ENCODE measurements at regions not wholly inside any gene's neighbourhood (a gene's known extent, or its start where the extent isn't known, plus 50 kb on each side); places are given as distances from the start of the nearest gene placed in this dataset.

- intact Hi-C loops (cut with DNase I) = no loop called here
- Histone ChIP-seq H3K4me3 (no peak overlapping the region), H3K27me3 (no peaks in the 10 kb centered on the region), H3K4me1 (no peaks in the 10 kb centered on the region), H3K9me3 (no peaks in the 10 kb centered on the region), H3K27ac (no peak overlapping the region), H3K36me3 (replicated peaks in 1 of 2; ENCODE audit: insufficient read depth in 1 of 2, low read depth in 2 of 2) (no peaks in the 10 kb centered on the region)
- WGBS, 2 donors = 88% methylated on average over 3 of the region's 3 CpGs
- TF ChIP-seq POLR2A (IDR thresholded peaks at IDR 0.05) = no peak
- TF ChIP-seq, protein P1, sequence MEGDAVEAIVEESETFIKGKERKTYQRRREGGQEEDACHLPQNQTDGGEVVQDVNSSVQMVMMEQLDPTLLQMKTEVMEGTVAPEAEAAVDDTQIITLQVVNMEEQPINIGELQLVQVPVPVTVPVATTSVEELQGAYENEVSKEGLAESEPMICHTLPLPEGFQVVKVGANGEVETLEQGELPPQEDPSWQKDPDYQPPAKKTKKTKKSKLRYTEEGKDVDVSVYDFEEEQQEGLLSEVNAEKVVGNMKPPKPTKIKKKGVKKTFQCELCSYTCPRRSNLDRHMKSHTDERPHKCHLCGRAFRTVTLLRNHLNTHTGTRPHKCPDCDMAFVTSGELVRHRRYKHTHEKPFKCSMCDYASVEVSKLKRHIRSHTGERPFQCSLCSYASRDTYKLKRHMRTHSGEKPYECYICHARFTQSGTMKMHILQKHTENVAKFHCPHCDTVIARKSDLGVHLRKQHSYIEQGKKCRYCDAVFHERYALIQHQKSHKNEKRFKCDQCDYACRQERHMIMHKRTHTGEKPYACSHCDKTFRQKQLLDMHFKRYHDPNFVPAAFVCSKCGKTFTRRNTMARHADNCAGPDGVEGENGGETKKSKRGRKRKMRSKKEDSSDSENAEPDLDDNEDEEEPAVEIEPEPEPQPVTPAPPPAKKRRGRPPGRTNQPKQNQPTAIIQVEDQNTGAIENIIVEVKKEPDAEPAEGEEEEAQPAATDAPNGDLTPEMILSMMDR (IDR thresholded peaks at IDR 0.05) = no peak
- no peak for ATAC-seq
- no peak for DNase-seq
Observed at GRCh38 chr14:40098468-40098867, 666.2 kb upstream of the FBXO33 start.

- no peak for TF ChIP-seq POLR2A (IDR thresholded peaks at IDR 0.05)
- TF ChIP-seq, protein P1 (IDR thresholded peaks at IDR 0.05) = no peak
- ATAC-seq = no peak
- Histone ChIP-seq H3K27ac (no peak overlapping the region), H3K9me3 (no peaks in the 10 kb centered on the region), H3K4me3 (no peak overlapping the region), H3K27me3 (no peaks in the 10 kb centered on the region), H3K36me3 (replicated peaks in 1 of 2; ENCODE audit: insufficient read depth in 1 of 2, low read depth in 2 of 2) (no peaks in the 10 kb centered on the region), H3K4me1 (no peaks in the 10 kb centered on the region)
- DNase-seq = no peak
- intact Hi-C loops (cut with DNase I) = no loop called here
Observed at GRCh38 chr14:40096968-40097367, 664.7 kb upstream of the FBXO33 start.

DNA sequence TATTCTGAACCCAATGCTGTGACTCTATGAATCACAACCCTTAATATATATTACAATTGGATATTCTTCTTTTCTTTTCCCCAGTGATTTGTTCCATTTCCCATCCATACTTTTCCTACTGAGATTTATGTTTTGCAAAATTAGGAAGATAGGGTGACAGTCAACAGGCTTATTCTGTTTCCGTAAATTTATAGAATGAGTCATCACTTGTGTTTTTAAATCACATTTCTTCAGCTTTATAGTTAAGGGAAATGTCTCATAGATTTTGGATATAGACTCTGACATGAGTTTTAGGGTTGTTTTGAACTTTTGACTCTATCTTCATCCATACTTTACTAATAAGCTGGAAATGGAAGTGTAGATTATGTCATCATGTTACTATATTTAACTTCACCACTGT lies 661.6 kb upstream of the FBXO33 start:
- H3K9me3 ChIP-seq = no peaks in the 10 kb centered on the region

DNA sequence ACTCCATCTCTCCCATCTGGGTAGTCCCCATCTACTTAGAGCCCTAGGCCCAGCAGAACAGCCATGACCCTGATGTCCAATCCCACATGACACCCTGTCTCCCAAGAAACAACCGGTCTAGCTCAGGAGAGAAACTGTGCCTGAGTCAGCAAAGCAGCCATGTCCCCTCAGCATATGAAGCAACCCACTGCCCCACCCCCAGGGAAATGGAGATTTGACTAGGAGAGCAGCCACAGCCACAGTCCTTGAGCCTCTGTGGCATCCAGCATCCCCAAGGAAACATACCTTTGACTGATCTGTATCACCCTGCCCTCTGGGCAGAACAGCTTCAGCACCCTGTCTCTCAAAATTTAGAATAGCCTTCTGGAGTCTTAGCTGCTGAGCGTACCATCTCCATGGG lies 641.9 kb upstream of the FBXO33 start:
- TF ChIP-seq, protein P1 (IDR thresholded peaks at IDR 0.05) = no peak
- TF ChIP-seq POLR2A (IDR thresholded peaks at IDR 0.05) = no peak
- Histone ChIP-seq H3K4me1 (no peaks in the 10 kb centered on the region), H3K27me3 (no peaks in the 10 kb centered on the region), H3K36me3 (replicated peaks in 1 of 2; ENCODE audit: insufficient read depth in 1 of 2, low read depth in 2 of 2) (no peaks in the 10 kb centered on the region), H3K27ac (no peak overlapping the region), H3K9me3 (no peaks in the 10 kb centered on the region), H3K4me3 (no peak overlapping the region)
- DNase-seq (no peak), ATAC-seq (no peak)
- intact Hi-C loops (cut with DNase I) = no loop called here
- WGBS, 2 donors = 80 to 100% methylated on average over 2 of the region's 2 CpGs

More for the DNA sequence above, 661.6 kb upstream of the FBXO33 start:
- ATAC-seq (no peak), DNase-seq (no peak)
- intact Hi-C loops (cut with DNase I) = no loop called here
- H3K4me1 ChIP-seq = no peaks in the 10 kb centered on the region
- no peak overlapping the region for H3K4me3 ChIP-seq
- no peaks in the 10 kb centered on the region for H3K27me3 ChIP-seq
- H3K36me3 ChIP-seq (replicated peaks in 1 of 2; ENCODE audit: insufficient read depth in 1 of 2, low read depth in 2 of 2) = no peaks in the 10 kb centered on the region
- 69 to 71% methylated on average over 1 of the region's 1 CpG for WGBS, 2 donors
- TF ChIP-seq, protein P1 (IDR thresholded peaks at IDR 0.05) = no peak
- no peak for TF ChIP-seq POLR2A (IDR thresholded peaks at IDR 0.05)
- no peak overlapping the region for H3K27ac ChIP-seq

DNA sequence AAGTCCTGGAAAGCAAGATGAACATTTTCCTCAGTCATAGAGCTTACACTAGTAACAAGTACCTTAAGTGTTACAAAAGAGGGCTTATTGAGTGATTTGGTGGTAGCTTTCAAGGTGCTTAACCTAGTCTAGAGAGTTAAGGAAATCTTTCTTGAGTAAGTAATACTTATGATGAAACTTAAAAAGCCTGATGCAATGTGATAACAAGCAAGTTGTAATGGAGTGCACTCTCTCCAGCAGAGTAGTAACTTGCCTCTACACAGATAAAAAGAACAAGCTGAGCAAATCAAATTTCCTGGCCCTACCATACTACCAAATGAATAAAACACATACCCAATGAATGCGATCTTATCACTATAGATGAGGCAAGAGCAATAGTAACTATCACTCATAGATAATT lies 639.9 kb upstream of the FBXO33 start:
- no peak overlapping the region for H3K27ac ChIP-seq
- 91 to 100% methylated on average over 1 of the region's 1 CpG for WGBS, 2 donors
- no peak for DNase-seq
- H3K4me1 ChIP-seq = no peaks in the 10 kb centered on the region
- H3K27me3 ChIP-seq = no peaks in the 10 kb centered on the region
- ATAC-seq = no peak
- H3K9me3 ChIP-seq = no peaks in the 10 kb centered on the region
- no peak overlapping the region for H3K4me3 ChIP-seq
- no peaks in the 10 kb centered on the region for H3K36me3 ChIP-seq (replicated peaks in 1 of 2; ENCODE audit: insufficient read depth in 1 of 2, low read depth in 2 of 2)
- intact Hi-C loops (cut with DNase I) = no loop called here
- TF ChIP-seq, protein P1 (IDR thresholded peaks at IDR 0.05) = no peak
- TF ChIP-seq POLR2A (IDR thresholded peaks at IDR 0.05) = no peak
